CD1c-positive myeloid dendritic cell (primary cell): ENCODE measurements at regions not wholly inside any gene's neighbourhood (a gene's known extent, or its start where the extent isn't known, plus 50 kb on each side); places are given as distances from the start of the nearest gene placed in this dataset.
"Not testable (repeated sequence)": the region's sequence is repeated elsewhere in the genome, so short reads cannot be mapped to it uniquely, and the experiment has no call there.

Experiments
- DNase-seq: peaks from one replicate; pipeline ENCODE4 v3.0.0-alpha.2; 2016; ENCODE audit errors: extremely low spot score

DNA sequence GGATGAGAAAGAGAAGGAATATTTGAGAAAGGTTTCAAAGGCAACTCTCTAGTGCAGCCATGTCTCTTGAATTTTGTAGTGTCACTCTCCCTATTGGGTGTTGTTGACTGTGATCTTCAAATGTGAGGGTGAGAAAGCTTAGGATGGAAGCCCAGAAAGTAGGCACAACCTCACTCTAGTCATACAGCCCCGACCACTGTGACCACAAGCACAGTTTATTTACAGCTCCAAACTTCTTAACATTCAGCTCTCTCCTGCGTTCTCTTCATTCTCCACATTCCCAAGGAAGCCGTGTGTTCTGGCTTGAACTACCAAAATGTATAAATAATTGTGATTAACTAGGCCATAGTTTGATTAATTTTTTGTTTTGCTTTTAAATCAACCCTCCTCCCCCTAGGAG is 542.9 kb downstream of the LRRC70 start:
- DNase-seq, result no peak

DNA sequence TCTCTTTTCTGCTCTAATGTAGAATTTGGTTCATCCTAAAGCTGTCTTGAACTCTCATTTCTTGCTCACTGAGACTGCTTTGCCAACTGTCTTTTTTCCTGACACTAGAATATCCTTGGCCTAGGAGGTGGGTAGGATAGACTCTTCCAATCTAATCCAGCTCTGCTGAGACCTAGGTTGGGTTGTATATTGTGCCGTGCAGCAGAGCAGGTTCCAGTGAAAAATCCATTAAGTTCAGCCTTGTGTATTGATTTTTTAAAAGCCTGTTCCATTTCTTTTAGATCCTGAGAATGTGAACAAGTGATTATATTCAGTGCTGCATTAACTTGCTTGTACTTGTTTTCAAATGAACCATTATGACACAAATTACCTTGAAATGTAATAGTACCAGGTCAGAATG is 539.6 kb downstream of the LRRC70 start:
- DNase-seq, result no peak

DNA sequence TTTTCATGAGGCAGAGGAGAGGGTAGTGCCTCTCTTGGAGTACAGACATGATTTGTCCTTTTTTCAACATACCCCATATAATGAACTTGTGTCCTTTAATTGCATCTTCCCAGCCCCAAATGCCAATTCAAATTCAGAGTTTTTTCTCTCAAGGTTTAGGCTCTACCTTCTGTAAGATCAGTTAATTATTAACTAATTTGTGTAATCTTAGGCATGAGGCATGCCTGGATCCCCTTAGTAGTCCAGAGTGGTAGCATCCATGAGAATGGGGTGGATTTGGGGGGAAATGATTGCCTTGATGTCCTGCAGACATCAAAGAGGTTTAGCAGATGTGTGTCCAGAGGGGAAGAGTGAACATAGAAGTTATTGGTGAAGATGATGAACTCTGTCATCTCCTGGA is 533.3 kb downstream of the LRRC70 start:
- no peak for DNase-seq

DNA sequence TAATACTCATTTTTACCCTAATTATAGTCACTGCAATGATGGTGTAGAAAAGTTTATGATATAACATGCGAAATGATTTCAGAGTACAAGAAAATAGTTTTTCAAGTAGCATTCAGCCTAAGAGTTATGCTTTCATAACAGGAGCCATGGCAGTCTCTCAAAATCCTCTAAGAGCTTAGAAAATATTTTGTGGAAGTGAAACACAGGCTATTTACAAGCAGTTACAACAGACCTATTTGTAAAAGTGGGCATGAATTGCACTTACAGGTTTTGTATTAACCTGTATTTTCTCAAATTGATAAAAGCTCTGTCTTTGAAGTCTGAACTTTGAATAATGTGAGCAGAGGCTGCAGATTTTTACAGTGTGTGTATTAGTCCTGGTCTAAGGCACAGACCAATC is 523.3 kb downstream of the LRRC70 start:
- DNase-seq, result no peak

DNA sequence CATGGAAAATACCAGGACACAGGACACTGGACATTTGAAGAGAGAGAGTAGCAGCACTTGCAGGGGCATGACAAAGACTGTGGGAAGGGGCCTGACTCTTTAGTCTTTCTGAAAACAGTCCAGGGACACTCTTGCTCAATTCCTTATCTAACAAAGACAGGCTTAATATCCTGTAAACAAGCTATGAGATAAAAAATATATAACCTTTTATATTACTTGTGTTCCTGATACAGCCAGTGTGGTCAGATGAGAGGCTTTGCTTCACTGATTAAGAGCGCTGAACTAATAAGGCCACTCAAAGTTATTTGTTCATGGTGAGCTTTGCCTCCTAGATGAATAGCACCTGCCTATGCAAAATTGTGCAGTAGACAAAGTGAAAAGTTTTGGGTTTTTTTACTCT is 518.7 kb downstream of the LRRC70 start:
- no peak for DNase-seq

DNA sequence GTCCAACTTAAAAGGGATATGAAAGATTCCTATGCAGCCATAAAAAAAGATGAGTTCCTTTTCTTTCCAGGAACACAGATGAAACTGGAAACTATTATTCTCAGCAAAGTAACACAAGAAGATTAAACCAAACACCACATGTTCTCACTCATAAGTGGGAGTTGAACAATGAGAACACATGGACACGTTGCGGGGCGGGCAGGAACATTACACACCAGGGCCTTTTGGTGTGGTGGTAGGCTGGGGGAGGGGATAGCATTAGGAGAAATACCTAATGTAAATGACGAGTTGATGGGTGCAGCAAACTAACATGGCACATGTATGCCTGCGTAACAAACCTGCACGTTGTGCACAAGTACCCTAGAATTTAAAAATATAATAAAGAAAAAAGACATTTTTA is 516.1 kb downstream of the LRRC70 start:
- DNase-seq, result no peak

DNA sequence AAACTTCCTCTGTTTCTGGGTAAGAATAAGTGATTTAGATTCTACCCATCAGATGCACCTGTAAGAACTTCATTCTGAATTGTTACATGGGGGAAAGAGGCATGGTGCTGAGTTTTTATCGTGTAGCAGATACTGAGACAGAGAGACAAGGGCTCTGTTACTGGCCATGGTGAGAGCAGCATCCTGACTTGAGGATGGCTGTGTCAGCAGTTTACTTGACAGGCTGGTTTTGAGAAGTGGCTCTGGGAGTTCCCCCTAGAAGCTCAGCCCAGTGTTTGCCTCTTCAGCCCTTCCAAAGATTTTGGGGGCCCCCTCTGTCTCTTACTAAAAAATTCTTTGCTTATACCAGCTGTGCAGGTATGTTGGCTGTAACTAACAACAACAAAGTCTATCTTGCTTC is 510.5 kb downstream of the LRRC70 start:
- DNase-seq, result no peak

DNA sequence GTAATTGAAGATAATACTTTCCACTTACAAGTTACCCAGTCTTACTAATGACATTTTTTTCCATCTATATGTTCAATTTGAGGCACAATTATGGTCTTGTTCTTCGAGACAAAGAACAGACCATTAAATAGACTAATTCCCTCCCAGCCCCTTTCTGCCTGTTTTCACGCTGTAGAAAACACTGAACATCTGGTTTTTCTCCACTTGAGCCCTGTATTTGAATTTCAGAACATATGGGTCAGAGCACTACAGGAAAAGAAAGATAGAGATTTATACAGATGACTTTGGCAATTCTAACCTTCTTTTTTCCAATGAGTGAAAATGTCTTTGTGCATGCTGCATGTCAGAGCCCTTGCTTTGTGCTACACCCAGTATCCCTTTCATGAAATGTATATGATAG is 506.9 kb downstream of the LRRC70 start:
- no peak for DNase-seq

DNA sequence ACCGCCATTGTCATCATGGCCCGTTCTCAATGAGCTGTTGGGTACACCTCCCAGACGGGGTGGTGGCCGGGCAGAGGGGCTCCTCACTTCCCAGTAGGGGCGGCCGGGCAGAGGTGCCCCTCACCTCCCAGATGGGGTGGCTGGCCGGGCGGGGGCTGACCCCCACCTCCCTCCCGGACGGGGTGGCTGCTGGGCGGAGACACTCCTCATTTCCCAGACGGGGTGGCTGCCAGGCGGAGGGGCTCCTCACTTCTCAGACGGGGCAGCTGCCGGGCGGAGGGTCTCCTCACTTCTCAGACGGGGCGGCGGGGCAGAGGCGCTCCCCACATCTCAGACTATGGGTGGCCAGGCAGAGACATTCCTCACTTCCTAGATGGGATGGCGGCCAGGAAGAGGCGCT is 505.1 kb downstream of the LRRC70 start:
- DNase-seq, result not testable (repeated sequence)

DNA sequence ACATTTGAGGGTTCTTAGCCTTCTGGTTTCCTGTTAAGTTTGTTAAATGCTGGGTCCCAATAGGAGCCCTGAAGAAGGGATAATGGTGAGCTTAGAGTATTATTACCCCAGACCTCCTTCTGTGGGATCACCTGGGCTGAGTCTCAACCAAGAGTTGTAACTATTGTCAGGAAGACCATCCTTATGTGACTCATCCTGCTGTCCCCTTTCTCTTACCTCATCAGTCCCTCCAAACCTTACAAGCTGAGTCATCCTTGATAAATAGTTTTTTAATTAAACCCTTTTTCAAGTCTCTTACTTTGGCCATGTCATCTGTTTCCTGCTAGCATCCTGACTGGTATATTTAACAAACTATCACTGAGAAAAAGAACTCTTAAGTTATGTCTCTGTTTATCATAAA is 502.8 kb downstream of the LRRC70 start:
- DNase-seq, result no peak

DNA sequence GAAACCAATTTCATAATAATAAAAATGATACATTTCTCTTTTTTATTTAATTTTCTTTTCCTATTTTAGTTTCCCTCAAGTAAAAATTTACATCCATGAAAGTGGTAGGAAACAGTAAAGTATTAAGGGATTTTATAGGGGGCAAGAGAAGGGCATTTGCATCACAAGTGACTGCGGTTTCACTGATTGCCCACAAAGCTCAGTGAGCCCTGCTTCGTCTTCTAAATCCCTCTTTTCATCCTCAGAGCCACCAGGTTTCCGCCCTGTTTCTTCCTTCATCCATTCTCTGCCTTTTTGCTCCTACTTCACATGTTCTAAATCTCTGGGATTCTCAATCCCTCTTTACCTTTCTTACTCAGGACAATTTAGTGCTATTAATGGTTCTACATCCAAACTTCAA is 491.4 kb downstream of the LRRC70 start:
- DNase-seq, result no peak

DNA sequence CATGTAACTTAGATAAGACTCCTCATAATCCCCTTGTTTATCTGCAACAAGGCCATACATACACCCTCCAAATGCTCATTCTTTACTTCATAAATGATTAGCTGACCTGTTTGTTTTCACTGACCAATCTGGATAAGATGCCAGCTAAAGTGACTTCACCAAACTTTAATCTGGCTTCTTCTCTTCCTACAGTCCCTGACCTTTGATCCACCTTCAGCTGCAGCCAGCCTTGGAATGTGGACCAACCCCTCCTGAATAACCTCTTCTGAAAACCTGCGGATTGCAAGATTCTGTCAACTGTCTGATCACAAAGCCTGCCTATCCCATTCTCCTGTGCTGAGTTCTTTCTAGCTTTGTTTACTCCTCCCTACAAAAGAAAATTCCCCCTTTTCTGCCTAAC is 476.8 kb downstream of the LRRC70 start:
- DNase-seq, result no peak

DNA sequence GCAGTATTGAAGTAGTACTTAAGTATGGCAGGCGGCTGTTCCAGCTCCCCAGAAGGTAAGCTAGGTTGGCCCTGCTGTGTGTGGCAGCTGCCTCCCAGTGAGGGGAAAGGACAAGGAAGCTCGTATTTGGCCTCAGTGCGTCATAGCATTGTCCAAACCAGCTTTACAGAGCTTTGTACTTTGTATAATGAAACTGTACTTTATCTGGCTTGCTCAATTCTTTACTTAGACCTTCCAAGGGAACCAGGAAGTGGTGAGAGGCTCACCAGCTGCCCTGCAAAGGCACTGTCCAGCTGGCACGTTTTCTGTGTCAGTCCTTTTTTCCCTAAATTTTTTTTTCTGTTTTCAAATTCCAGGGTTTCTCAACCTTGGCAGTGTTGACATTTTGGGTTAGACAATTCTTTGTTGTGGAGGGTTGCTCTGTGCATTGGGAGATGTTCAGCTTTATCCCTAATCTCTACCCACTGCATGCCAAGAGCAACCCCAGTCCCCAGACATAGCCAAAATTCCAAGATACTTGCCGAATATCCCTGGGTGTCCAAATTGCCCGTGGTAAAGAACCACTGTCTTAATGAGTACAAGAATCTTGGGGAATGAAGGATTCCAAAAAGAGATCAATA is 474.5 kb downstream of the LRRC70 start:
- no peak for DNase-seq

DNA sequence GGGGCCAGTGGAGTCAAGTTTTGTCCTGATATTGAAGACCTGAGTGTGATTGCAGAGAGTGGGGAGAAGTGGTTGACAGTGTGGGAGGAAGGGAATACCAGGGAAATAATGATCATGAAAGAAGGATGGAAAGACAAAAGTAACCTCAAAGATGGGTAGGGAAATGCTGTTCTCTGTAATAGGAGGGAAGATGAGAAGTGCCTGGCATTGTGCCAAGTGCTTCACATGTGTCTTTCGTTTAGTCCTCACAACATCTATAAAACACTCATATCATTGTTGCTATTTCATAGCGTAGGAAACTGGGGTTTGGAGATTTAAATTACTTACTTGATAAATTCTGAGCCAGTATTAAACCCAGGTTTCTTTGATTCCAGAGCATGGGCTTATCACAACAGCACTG is 472.3 kb downstream of the LRRC70 start:
- DNase-seq, result no peak

DNA sequence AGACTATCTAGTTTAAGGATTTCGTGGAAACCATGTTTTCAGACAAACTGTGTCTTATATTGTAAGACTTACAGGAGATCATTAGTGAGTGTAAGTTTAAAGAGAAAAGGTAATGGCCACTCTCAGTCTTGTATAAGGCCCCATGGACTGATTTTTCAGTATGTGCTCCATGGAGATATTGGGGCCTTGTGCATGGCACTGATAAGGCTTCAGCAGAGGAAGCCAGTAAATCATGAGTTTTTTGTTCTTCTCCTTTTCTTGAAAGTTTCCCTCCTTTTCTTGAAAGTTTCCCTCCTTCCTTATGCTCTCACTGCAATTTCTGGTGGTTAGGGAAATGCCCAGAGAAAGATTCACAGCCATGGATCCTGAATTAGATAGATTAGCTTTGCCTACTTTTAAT is 471.3 kb downstream of the LRRC70 start:
- DNase-seq, result no peak

DNA sequence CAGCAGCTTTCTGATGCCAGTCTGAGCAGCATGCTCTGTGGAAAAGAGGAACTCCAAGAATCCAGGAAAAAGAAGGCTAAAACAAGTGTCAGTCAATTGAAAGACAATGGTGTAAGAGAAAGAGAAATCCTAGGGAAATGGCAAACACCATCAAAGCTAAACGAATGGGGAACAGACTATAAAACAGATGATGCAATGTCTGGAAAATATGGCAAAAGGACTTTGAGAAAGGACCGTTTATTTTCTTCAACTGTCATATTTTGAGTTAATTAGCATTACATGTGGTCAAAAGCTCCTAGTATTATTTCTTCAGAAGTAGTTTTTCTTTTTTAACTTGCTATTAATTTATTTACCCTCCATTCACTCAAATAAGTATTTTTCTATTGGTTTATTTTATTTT is 465.2 kb downstream of the LRRC70 start:
- no peak for DNase-seq

DNA sequence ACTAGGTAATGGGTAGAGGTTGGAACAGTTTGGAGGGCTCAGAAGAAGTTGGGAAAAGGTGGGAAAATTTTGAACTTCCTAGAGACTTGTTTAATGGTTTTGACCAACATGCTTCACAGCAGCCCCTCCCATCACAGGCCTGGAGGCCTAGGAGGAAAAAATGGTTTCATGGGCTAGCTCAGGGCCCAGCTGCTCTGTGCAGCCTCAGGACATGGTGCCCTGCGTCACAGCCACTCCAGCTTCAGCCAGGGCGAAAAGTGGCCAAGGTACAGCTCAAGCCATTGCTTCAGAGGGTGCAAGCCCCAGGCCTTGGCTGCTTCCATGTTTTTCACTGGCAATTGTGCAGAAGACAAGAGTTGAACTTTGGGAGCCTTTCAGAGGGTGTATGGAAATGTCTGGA is 453.7 kb downstream of the LRRC70 start:
- no peak for DNase-seq

DNA sequence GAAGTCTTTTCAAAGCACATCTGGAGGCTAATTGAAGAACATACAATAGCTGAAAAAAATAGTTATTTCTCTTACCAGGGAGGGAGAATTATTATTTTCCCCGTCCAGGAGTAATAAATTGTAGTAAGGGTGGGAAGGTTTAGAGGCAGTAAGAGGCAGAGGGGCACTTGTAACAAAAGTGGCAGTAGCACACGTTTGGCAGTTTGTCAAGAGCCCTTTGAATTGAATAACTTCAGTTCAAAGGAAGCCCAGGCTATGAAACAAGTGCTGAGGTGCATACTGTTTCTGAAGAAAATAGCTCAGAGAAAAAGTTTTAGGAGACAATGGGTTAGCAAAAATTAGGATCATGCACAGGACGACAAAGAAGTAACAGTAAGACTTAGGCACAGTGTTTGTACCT is 451.3 kb downstream of the LRRC70 start:
- no peak for DNase-seq

DNA sequence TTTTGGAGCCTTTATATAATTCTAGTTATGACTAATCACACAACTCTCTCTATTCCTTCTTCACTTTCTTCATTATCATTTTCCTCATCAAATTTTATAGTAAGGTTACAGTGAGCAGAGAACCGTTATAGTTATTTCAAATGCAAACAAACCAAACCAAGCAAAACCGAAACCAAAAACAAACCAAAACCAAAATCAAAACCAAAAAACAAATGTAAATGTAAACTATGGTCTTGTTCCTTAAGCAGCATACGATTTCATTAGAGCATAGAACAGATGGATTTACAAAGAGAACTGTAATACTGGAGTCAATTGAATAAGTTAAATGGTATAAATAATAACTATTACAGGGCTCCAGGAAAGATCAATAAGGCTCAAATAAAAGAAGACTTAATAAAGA is 447.1 kb downstream of the LRRC70 start:
- DNase-seq, result no peak

DNA sequence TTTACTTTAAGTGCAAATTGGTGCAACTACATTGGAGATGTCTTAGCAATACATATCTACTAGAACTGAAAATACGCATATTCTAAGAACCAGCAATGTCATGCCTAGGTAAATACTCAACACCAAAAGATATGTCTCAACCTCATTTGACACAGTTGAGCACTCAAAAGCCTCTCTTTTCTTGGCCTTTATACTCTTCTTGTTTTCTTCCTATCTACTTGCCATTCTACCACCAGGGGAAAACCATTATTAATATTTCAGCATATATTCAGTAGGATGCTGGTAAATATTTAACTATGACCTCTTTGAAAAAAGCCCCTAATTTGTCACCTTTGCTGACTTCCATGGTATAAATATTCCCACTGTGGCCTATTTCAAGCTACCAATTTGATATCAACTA is 443.8 kb downstream of the LRRC70 start:
- no peak for DNase-seq

DNA sequence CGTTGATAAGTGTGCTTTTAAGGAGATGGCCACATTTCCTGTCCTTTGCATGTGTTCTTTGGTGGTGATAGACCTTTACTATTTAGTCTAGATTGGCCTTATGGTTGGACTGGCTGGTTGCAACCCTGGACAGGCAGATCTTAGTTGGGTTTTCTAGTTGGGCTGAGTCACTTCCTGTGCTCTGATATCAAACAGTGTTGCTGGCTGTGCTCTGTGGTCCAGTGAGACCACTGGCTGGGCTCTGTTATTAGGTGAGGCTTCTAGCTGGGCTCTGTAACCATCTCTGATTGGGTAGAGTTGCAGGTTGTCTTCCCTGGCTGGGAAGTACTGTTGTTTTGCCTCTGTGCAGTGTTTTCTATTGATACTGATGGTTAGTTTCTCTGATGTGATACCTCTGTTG is 432.5 kb downstream of the LRRC70 start:
- no peak for DNase-seq

DNA sequence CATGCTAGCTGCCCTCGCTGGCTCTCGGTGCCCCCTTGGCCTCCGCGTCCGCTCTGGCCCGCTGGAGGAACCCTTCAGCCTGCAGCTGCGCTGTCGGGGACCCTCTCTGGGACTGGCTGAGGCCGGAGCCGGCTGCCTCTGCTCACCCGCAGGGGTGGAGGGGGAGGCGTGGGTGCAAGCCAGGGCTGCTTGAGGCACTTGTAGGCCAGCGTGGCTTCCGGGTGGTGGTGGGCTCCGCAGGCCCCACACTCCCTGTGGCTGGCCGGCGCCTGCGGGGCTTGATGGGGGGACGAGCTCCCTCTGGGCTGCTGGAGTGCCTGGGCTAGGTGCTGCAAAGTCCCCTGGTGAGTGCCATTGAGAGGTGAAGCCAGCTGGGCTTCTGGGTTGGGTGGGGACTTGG is 429.6 kb downstream of the LRRC70 start:
- no peak for DNase-seq

DNA sequence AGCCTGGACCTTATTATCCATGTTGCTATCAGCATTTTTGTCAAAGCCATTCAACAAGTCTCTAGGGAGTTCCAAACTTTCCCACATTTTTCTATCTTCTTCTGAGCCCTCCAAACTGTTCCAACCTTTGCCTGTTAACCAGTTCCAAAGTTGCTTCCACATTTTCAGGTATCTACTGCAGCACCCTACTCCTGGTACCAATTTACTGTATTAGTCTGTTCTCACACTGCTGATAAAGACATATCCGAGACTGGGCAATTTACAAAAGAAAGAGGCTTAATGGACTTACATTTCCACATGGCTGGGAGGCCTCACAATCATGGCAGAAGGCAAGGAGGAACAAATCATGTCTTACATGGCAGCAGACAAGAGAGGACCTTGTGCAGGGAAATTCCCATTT is 416.2 kb downstream of the LRRC70 start:
- DNase-seq, result not testable (repeated sequence)

DNA sequence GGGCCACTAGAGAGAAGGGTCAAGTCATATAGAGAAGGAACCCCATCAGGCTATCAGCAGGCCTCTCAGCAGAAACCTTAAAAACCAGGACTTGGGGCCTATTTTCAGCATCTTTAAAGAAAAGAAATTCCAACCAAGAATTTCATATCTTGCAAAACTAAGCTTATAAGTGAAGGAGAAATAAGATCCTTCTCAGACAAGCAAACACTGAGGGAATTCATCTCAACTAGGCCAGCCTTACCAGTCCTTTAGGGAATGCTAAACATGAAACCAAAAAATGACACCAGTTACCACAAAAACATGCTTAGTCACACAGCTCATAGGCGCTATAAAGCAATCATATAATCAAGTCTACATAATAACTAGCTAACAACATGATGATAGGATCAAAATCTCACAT is 407.1 kb downstream of the LRRC70 start:
- no peak for DNase-seq

DNA sequence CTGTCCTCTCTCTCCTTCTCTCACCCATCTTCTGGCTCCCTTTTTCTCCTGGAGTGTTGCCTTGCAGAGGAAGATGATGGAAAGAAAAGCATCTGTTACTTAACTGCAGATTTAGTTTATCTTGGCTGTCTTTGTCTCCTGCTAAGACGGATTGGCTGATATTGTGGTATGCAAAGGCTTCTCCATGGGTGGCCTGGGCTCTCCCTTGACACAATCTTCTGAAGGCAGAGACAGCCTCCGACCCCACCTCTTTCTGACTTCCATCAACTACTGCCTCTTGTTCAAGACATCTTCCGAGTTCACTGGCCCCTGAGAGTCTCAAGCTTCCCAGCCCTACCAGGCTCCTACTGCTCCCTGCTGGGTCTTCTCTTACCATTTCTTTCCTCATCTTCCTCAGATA is 403.7 kb downstream of the LRRC70 start:
- DNase-seq, result no peak
